ENCODE measurements at regions not wholly inside any gene's neighbourhood (a gene's known extent, or its start where the extent isn't known, plus 50 kb on each side); places are given as distances from the start of the nearest gene placed in this dataset.

DNA sequence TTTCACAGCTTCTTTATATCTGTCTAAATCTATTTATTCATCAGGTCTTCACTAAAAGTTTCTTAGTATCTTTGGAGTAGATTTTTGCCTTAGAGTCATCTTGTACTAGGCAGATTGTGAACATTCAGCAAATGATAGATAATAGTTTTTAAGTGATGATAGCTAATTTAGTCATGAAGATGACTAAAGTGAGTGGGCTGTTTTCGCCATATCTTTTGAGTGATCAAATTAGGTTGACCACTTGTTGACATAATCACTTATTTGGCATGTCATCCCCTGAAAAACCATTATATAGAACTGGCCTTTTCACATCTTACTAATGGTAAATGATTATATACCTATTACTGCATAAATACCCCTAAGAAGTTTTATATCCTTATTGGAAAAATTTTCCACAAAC lies 999.2 kb downstream of the PCDH17 start:
- TF ChIP-seq, protein P1, sequence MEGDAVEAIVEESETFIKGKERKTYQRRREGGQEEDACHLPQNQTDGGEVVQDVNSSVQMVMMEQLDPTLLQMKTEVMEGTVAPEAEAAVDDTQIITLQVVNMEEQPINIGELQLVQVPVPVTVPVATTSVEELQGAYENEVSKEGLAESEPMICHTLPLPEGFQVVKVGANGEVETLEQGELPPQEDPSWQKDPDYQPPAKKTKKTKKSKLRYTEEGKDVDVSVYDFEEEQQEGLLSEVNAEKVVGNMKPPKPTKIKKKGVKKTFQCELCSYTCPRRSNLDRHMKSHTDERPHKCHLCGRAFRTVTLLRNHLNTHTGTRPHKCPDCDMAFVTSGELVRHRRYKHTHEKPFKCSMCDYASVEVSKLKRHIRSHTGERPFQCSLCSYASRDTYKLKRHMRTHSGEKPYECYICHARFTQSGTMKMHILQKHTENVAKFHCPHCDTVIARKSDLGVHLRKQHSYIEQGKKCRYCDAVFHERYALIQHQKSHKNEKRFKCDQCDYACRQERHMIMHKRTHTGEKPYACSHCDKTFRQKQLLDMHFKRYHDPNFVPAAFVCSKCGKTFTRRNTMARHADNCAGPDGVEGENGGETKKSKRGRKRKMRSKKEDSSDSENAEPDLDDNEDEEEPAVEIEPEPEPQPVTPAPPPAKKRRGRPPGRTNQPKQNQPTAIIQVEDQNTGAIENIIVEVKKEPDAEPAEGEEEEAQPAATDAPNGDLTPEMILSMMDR (IDR thresholded peaks at IDR 0.05), result no peak
- DNase-seq (no peak), ATAC-seq (ENCODE audit: poor library complexity) (no peak)
- H3K36me3 Mint-ChIP-seq (ENCODE audit: low read depth), result no peaks in the 10 kb centered on the region
- no peaks in the 10 kb centered on the region for H3K4me1 Mint-ChIP-seq (ENCODE audit: low read depth)
- H3K27me3 Mint-ChIP-seq, result no peaks in the 10 kb centered on the region
- no peak overlapping the region for H3K4me3 ChIP-seq (ENCODE audit: low read length)
- ChIA-PET CTCF (no interaction called here), POLR2A (no interaction called here)
- H3K4me1 ChIP-seq (ENCODE audit: insufficient read depth, low read length), result no peaks in the 10 kb centered on the region
- no peak overlapping the region for H3K27ac ChIP-seq (ENCODE audit: low read depth in 1 of 2, low read length in 2 of 2)
- H3K27ac Mint-ChIP-seq, result no peak overlapping the region
- H3K9me3 Mint-ChIP-seq, result peaks cover 7% of the 10 kb centered on the region
- H3K27me3 ChIP-seq (ENCODE audit: control insufficient read depth in 1 of 2, insufficient read depth in 2 of 2, low read length in 2 of 2), result no peaks in the 10 kb centered on the region
- intact Hi-C loops (cut with DNase I, micrococcal nuclease), result no loop called here
- H3K36me3 ChIP-seq (ENCODE audit: insufficient read depth, low read length), result no peaks in the 10 kb centered on the region
- no peak overlapping the region for H3K4me3 Mint-ChIP-seq
- H3K9me3 ChIP-seq (ENCODE audit: control insufficient read depth in 1 of 2, insufficient read depth in 1 of 2, low read length in 2 of 2), result peaks cover 0 to 6% of the 10 kb centered on the region in 2 experiments

- Histone ChIP-seq H3K4me3 (ENCODE audit: low read length) (no peak overlapping the region), H3K4me1 (ENCODE audit: insufficient read depth, low read length) (no peaks in the 10 kb centered on the region), H3K9me3 (ENCODE audit: control insufficient read depth in 1 of 2, insufficient read depth in 1 of 2, low read length in 2 of 2) (peaks cover 0 to 3% of the 10 kb centered on the region in 2 experiments), H3K27ac (ENCODE audit: low read depth in 1 of 2, low read length in 2 of 2) (no peak overlapping the region), H3K27me3 (ENCODE audit: control insufficient read depth in 1 of 2, insufficient read depth in 2 of 2, low read length in 2 of 2) (no peaks in the 10 kb centered on the region), H3K36me3 (ENCODE audit: insufficient read depth, low read length) (no peaks in the 10 kb centered on the region)
- ChIA-PET POLR2A (no interaction called here), CTCF (no interaction called here)
- Mint-ChIP-seq H3K27me3 (no peaks in the 10 kb centered on the region), H3K27ac (no peak overlapping the region), H3K9me3 (peaks cover 2% of the 10 kb centered on the region), H3K36me3 (ENCODE audit: low read depth) (no peaks in the 10 kb centered on the region), H3K4me3 (no peak overlapping the region), H3K4me1 (ENCODE audit: low read depth) (no peaks in the 10 kb centered on the region)
- TF ChIP-seq, protein P1 (IDR thresholded peaks at IDR 0.05), result no peak
- ATAC-seq (ENCODE audit: poor library complexity) (no peak), DNase-seq (no peak)
- intact Hi-C loops (cut with DNase I, micrococcal nuclease), result no loop called here
These were observed 1001.7 kb downstream of the PCDH17 start for GRCh38 chr13:58633226-58633625.

- ChIA-PET POLR2A (no interaction called here), CTCF (no interaction called here)
These were observed 1023.5 kb downstream of the PCDH17 start for GRCh38 chr13:58655086-58655485.

More at GRCh38 chr13:58655086-58655485, 1023.5 kb downstream of the PCDH17 start:
- intact Hi-C loops (cut with DNase I, micrococcal nuclease), result no loop called here
- Histone ChIP-seq H3K27me3 (ENCODE audit: control insufficient read depth in 1 of 2, insufficient read depth in 2 of 2, low read length in 2 of 2) (no peaks in the 10 kb centered on the region), H3K36me3 (ENCODE audit: insufficient read depth, low read length) (no peaks in the 10 kb centered on the region), H3K9me3 (ENCODE audit: control insufficient read depth in 1 of 2, insufficient read depth in 1 of 2, low read length in 2 of 2) (peaks cover 0 to 8% of the 10 kb centered on the region in 2 experiments), H3K4me3 (ENCODE audit: low read length) (no peak overlapping the region), H3K4me1 (ENCODE audit: insufficient read depth, low read length) (no peaks in the 10 kb centered on the region), H3K27ac (ENCODE audit: low read depth in 1 of 2, low read length in 2 of 2) (no peak overlapping the region)
- H3K9me3 Mint-ChIP-seq, result peaks cover 12% of the 10 kb centered on the region
- TF ChIP-seq, protein P1 (IDR thresholded peaks at IDR 0.05), result no peak
- DNase-seq (no peak), ATAC-seq (ENCODE audit: poor library complexity) (no peak)
- no peaks in the 10 kb centered on the region for H3K27me3 Mint-ChIP-seq
- no peaks in the 10 kb centered on the region for H3K4me1 Mint-ChIP-seq (ENCODE audit: low read depth)
- H3K27ac Mint-ChIP-seq, result no peak overlapping the region
- no peaks in the 10 kb centered on the region for H3K36me3 Mint-ChIP-seq (ENCODE audit: low read depth)
- H3K4me3 Mint-ChIP-seq, result no peak overlapping the region

Data from CD4-positive, alpha-beta T cell (primary cell).